ENCODE measurements at regions not wholly inside any gene's neighbourhood (a gene's known extent, or its start where the extent isn't known, plus 50 kb on each side); places are given as distances from the start of the nearest gene placed in this dataset.

DNA sequence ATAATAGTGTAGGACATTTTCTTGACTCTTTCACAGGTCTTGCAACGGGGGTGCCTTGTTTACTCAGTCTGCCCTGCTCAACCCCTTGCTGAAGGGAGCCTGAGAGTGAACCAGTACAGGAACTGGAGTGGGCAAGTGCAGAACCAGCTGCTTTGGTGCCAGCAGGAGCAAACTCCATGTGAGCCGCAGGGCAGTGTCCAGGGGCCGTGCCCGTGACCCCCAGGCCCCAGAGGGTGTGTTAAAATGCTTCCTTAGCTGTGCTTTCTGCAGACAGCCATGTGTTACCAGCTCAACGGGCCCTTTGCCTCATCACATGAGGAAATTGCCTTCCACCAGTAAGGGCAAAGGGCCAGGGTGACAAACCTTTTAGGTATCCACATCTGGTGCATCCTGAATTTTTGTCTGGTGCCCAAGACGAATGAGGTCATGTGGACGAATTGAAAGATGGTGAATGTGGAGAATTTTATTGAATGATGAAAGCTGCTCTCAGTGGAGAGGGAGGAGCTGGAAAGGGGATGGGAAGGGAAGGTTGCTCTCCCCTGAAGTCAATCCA lies 53.6 kb upstream of the OR5D13 start:
- no peaks in the 10 kb centered on the region for H3K36me3 ChIP-seq (ENCODE audit: control insufficient read depth, insufficient read depth, low read length)
- no peaks in the 10 kb centered on the region for H3K27me3 Mint-ChIP-seq (ENCODE audit: insufficient read depth)
- no peaks in the 10 kb centered on the region for H3K4me1 ChIP-seq (ENCODE audit: control insufficient read depth, insufficient read depth, low read length)
- no peak overlapping the region for H3K4me3 Mint-ChIP-seq
- no peak overlapping the region for H3K9ac ChIP-seq (ENCODE audit: extremely low read depth, low read length, poor library complexity, severe bottlenecking)
- no peak overlapping the region for H3K27ac ChIP-seq (ENCODE audit: low read depth, low read length)
- no peak overlapping the region for H3K4me3 ChIP-seq (ENCODE audit: low read length)
- peaks cover 65% of the 10 kb centered on the region for H3K9me3 ChIP-seq (ENCODE audit: control insufficient read depth, low read length)
- no peaks in the 10 kb centered on the region for H3K27me3 ChIP-seq (ENCODE audit: control insufficient read depth, insufficient read depth, low read length, poor library complexity, severe bottlenecking)
- peaks cover 73% of the 10 kb centered on the region for H3K9me3 Mint-ChIP-seq
- H3K36me3 Mint-ChIP-seq (ENCODE audit: low read depth) = no peaks in the 10 kb centered on the region
- DNase-seq = no peak
- 46 to 73% methylated on average over 2 to 7 of the region's 7 CpGs for WGBS, 2 experiments (ENCODE audit: insufficient coverage in 1 of 2, insufficient read length in 1 of 2)
- H3K4me1 Mint-ChIP-seq = no peaks in the 10 kb centered on the region
- TF ChIP-seq, protein P1, sequence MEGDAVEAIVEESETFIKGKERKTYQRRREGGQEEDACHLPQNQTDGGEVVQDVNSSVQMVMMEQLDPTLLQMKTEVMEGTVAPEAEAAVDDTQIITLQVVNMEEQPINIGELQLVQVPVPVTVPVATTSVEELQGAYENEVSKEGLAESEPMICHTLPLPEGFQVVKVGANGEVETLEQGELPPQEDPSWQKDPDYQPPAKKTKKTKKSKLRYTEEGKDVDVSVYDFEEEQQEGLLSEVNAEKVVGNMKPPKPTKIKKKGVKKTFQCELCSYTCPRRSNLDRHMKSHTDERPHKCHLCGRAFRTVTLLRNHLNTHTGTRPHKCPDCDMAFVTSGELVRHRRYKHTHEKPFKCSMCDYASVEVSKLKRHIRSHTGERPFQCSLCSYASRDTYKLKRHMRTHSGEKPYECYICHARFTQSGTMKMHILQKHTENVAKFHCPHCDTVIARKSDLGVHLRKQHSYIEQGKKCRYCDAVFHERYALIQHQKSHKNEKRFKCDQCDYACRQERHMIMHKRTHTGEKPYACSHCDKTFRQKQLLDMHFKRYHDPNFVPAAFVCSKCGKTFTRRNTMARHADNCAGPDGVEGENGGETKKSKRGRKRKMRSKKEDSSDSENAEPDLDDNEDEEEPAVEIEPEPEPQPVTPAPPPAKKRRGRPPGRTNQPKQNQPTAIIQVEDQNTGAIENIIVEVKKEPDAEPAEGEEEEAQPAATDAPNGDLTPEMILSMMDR (conservative IDR thresholded peaks at IDR 0.05) = no peak
- no peak overlapping the region for H3K27ac Mint-ChIP-seq

Data from endodermal cell (in vitro differentiated cells).